ENCODE measurements at regions not wholly inside any gene's neighbourhood (a gene's known extent, or its start where the extent isn't known, plus 50 kb on each side); places are given as distances from the start of the nearest gene placed in this dataset.

- TF ChIP-seq POLR2A (IDR thresholded peaks at IDR 0.05) (no peak), CTCF (IDR thresholded peaks at IDR 0.05) (no peak)
These were observed 61.7 kb upstream of the SLC25A33 start for GRCh38 chr1:9477535-9477934.

Measured in thyroid gland (tissue), 4 donors.